ENCODE measurements at regions not wholly inside any gene's neighbourhood (a gene's known extent, or its start where the extent isn't known, plus 50 kb on each side); places are given as distances from the start of the nearest gene placed in this dataset.

GRCh38 chr6:88358846-88359245 lies 192.7 kb upstream of the CNR1 start:
- DNase-seq (ENCODE audit: low spot score in 2 of 2) (no peak), ATAC-seq (ENCODE audit: low read depth) (no peak)
- H3K27ac Mint-ChIP-seq: no peak overlapping the region

DNA sequence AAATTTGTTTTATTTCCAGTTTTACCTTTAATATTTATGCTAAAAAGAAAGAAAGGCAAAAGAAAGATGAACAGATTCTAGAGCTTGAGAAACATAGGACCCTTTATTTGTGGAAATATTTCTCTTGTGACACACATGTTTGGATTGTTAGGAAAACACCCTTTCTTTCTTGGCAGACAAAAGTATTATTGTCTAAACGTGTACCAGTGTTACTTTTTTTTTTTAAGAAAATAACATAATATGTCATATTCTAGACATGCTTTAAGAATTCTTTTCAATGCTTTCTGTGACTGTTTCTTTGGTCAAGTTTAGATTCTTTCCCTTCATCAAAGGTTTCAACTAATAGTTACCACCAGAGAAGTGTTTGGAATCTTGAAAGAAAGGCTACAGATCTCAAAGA lies 183.4 kb upstream of the CNR1 start:
- ATAC-seq (ENCODE audit: low read depth): no peak
- Mint-ChIP-seq H3K27ac (no peak overlapping the region), H3K36me3 (no peaks in the 10 kb centered on the region), H3K9me3 (peaks cover 3% of the 10 kb centered on the region), H3K4me1 (no peaks in the 10 kb centered on the region), H3K4me3 (no peak overlapping the region), H3K27me3 (no peaks in the 10 kb centered on the region)
- DNase-seq (ENCODE audit: low spot score in 2 of 2): no peak

More at GRCh38 chr6:88358846-88359245, 192.7 kb upstream of the CNR1 start:
- Mint-ChIP-seq H3K36me3 (no peaks in the 10 kb centered on the region), H3K9me3 (no peaks in the 10 kb centered on the region), H3K27me3 (peaks cover 5% of the 10 kb centered on the region), H3K4me3 (no peak overlapping the region), H3K4me1 (no peaks in the 10 kb centered on the region)

DNA sequence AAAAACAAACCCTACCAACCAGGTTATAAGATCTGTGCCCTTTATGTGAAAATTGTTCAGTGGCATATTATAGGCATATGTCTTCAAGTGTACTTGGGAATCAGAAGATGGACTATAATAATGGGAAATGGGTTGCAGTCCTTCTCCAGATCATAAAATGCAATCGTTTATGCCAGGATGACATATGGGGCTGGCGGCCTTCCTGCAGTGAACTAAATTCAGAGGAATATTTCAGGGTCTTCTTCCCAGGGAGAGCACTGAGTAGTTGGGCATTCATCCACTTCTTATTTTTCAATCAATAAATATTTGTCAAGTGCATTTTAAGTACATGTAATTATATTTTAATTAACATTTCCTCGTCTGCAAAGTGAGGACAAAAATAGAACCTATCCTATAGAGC lies 176.2 kb upstream of the CNR1 start:
- H3K27me3 Mint-ChIP-seq: no peaks in the 10 kb centered on the region
- DNase-seq (ENCODE audit: low spot score in 2 of 2): no peak
- H3K36me3 Mint-ChIP-seq: no peaks in the 10 kb centered on the region
- no peaks in the 10 kb centered on the region for H3K4me1 Mint-ChIP-seq
- H3K27ac Mint-ChIP-seq: no peak overlapping the region
- peaks cover 1% of the 10 kb centered on the region for H3K9me3 Mint-ChIP-seq
- no peak overlapping the region for H3K4me3 Mint-ChIP-seq
- ATAC-seq (ENCODE audit: low read depth): no peak

GRCh38 chr6:88339761-88340160 lies 173.6 kb upstream of the CNR1 start:
- Mint-ChIP-seq H3K27me3 (no peaks in the 10 kb centered on the region), H3K4me3 (no peak overlapping the region), H3K36me3 (no peaks in the 10 kb centered on the region), H3K9me3 (peaks cover 6% of the 10 kb centered on the region), H3K27ac (no peak overlapping the region), H3K4me1 (no peaks in the 10 kb centered on the region)
- ATAC-seq (ENCODE audit: low read depth) (no peak), DNase-seq (ENCODE audit: low spot score in 2 of 2) (no peak)

GRCh38 chr6:88321306-88321705 lies 155.2 kb upstream of the CNR1 start:
- Mint-ChIP-seq H3K9me3 (no peaks in the 10 kb centered on the region), H3K4me3 (no peak overlapping the region), H3K36me3 (no peaks in the 10 kb centered on the region), H3K4me1 (peaks cover 4% of the 10 kb centered on the region), H3K27ac (no peak overlapping the region), H3K27me3 (peaks cover 12% of the 10 kb centered on the region)
- ATAC-seq (ENCODE audit: low read depth) (no peak), DNase-seq (ENCODE audit: low spot score in 2 of 2) (no peak)

GRCh38 chr6:88311561-88311960 lies 145.4 kb upstream of the CNR1 start:
- Mint-ChIP-seq H3K27ac (no peak overlapping the region), H3K27me3 (peaks cover 1% of the 10 kb centered on the region), H3K4me3 (no peak overlapping the region), H3K9me3 (peaks cover 5% of the 10 kb centered on the region), H3K4me1 (no peaks in the 10 kb centered on the region), H3K36me3 (no peaks in the 10 kb centered on the region)
- DNase-seq (ENCODE audit: low spot score in 2 of 2) (no peak), ATAC-seq (ENCODE audit: low read depth) (no peak)

GRCh38 chr6:88304520-88304919 lies 138.4 kb upstream of the CNR1 start:
- H3K4me1 Mint-ChIP-seq: no peaks in the 10 kb centered on the region
- no peaks in the 10 kb centered on the region for H3K27me3 Mint-ChIP-seq

GRCh38 chr6:88302769-88303225 lies 136.7 kb upstream of the CNR1 start:
- no peak overlapping the region for H3K4me3 Mint-ChIP-seq

More at GRCh38 chr6:88304520-88304919, 138.4 kb upstream of the CNR1 start:
- peaks cover 5% of the 10 kb centered on the region for H3K9me3 Mint-ChIP-seq
- ATAC-seq (ENCODE audit: low read depth): no peak
- no peaks in the 10 kb centered on the region for H3K36me3 Mint-ChIP-seq
- DNase-seq (ENCODE audit: low spot score in 2 of 2): no peak
- no peak overlapping the region for H3K4me3 Mint-ChIP-seq
- no peak overlapping the region for H3K27ac Mint-ChIP-seq

GRCh38 chr6:88301888-88302768 lies 136.0 kb upstream of the CNR1 start:
- Mint-ChIP-seq H3K4me3 (no peak overlapping the region), H3K27ac (no peak overlapping the region)
- no peak for DNase-seq (ENCODE audit: low spot score in 2 of 2)

More at GRCh38 chr6:88302769-88303225, 136.7 kb upstream of the CNR1 start:
- Mint-ChIP-seq H3K27me3 (no peaks in the 10 kb centered on the region), H3K36me3 (no peaks in the 10 kb centered on the region), H3K9me3 (no peaks in the 10 kb centered on the region), H3K4me1 (no peaks in the 10 kb centered on the region), H3K27ac (no peak overlapping the region)
- DNase-seq (ENCODE audit: low spot score in 2 of 2): no peak
- no peak for ATAC-seq (ENCODE audit: low read depth)

DNA sequence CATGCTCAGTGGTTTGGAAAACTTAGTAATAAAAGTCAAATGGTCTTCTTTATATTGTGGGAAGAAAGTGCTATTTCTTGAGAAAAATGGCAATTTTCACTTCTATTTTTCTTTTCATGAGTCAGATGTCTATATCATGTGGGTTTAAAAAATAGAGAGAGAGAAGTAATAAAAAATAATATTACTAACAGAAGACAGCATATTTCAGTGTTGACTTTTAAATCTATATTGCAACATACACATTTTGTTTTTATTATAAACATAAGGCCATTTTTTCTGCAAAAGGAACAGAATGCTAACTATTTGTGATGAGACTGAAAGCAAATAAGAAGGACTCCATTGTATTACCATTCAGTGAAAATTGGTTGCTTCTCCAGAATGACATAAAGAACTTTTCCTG lies 135.1 kb upstream of the CNR1 start:
- Mint-ChIP-seq H3K9me3 (no peaks in the 10 kb centered on the region), H3K36me3 (no peaks in the 10 kb centered on the region), H3K27ac (no peak overlapping the region), H3K4me3 (no peak overlapping the region), H3K27me3 (no peaks in the 10 kb centered on the region), H3K4me1 (no peaks in the 10 kb centered on the region)
- no peak for ATAC-seq (ENCODE audit: low read depth)
- no peak for DNase-seq (ENCODE audit: low spot score in 2 of 2)

More at GRCh38 chr6:88301888-88302768, 136.0 kb upstream of the CNR1 start:
- no peak for ATAC-seq (ENCODE audit: low read depth)
- no peaks in the 10 kb centered on the region for H3K36me3 Mint-ChIP-seq
- no peaks in the 10 kb centered on the region for H3K9me3 Mint-ChIP-seq
- no peaks in the 10 kb centered on the region for H3K4me1 Mint-ChIP-seq
- no peaks in the 10 kb centered on the region for H3K27me3 Mint-ChIP-seq

DNA sequence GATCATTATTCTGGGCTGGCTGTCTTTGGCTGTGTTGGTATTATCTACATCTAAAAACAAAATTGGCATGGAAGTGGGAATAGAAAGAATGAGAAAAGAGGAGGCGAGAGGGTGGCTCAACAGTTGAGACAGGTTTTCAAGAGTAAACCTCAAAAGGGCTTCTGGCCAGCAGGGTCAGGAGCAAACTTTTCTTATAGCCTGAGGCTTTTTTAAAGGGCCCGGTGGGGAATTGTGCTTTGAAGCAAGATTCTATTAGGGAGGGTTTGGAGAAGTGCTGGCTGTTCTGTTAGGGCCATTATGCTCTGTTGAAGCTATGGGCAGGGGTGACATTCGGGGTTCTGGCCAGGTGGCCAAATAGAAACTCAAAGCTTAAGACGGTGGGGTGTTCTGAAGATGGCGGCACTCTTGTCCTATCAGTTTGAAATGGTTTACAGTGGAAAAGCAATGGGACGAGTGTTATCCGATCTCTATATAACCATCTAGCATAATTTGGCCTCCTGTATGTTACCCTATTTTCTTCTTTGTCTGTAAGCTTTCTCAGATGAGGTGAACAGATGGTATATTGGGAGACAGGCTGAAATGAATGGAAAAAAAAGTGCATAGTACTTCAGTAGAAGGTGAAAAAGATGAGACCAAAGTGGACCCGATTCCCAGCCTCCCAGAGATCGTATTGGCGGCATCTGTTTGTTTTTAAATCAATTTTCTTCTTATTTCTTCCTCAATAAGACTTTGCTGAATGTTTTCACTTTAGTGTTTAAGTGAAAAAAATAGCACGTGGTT lies 132.1 kb upstream of the CNR1 start:
- no peak overlapping the region for H3K4me3 Mint-ChIP-seq
- H3K4me1 Mint-ChIP-seq: no peaks in the 10 kb centered on the region
- ATAC-seq (ENCODE audit: low read depth) (no peak), DNase-seq (ENCODE audit: low spot score in 2 of 2) (no peak)
- no peaks in the 10 kb centered on the region for H3K36me3 Mint-ChIP-seq
- no peak overlapping the region for H3K27ac Mint-ChIP-seq
- no peaks in the 10 kb centered on the region for H3K9me3 Mint-ChIP-seq
- peaks cover 1% of the 10 kb centered on the region for H3K27me3 Mint-ChIP-seq

GRCh38 chr6:88296694-88297093 lies 130.5 kb upstream of the CNR1 start:
- no peaks in the 10 kb centered on the region for H3K36me3 Mint-ChIP-seq
- H3K4me3 Mint-ChIP-seq: no peak overlapping the region
- H3K27ac Mint-ChIP-seq: no peak overlapping the region
- H3K9me3 Mint-ChIP-seq: no peaks in the 10 kb centered on the region
- ATAC-seq (ENCODE audit: low read depth): no peak
- no peaks in the 10 kb centered on the region for H3K4me1 Mint-ChIP-seq
- no peak for DNase-seq (ENCODE audit: low spot score in 2 of 2)
- peaks cover 3% of the 10 kb centered on the region for H3K27me3 Mint-ChIP-seq

GRCh38 chr6:88295663-88296062 lies 129.5 kb upstream of the CNR1 start:
- Mint-ChIP-seq H3K9me3 (no peaks in the 10 kb centered on the region), H3K4me3 (no peak overlapping the region), H3K27ac (no peak overlapping the region), H3K4me1 (no peaks in the 10 kb centered on the region), H3K27me3 (peaks cover 3% of the 10 kb centered on the region), H3K36me3 (no peaks in the 10 kb centered on the region)
- ATAC-seq (ENCODE audit: low read depth) (no peak), DNase-seq (ENCODE audit: low spot score in 2 of 2) (no peak)

GRCh38 chr6:88294702-88295101 lies 128.6 kb upstream of the CNR1 start:
- Mint-ChIP-seq H3K27me3 (peaks cover 3% of the 10 kb centered on the region), H3K4me1 (peaks cover 2% of the 10 kb centered on the region), H3K36me3 (no peaks in the 10 kb centered on the region), H3K27ac (no peak overlapping the region), H3K9me3 (no peaks in the 10 kb centered on the region), H3K4me3 (no peak overlapping the region)
- ATAC-seq (ENCODE audit: low read depth) (no peak), DNase-seq (ENCODE audit: low spot score in 2 of 2) (no peak)
